Loucy (cell line): ENCODE measurements at regions not wholly inside any gene's neighbourhood (a gene's known extent, or its start where the extent isn't known, plus 50 kb on each side); places are given as distances from the start of the nearest gene placed in this dataset.

Source experiments
- H2AFZ ChIP-seq: fragments of 200-600 bp; sonication (generic); 2 replicates; pipeline ENCODE4 v1.6.0; 2016; ENCODE audit warnings: antibody characterized with exemption, mild to moderate bottlenecking, low read length, moderate library complexity
- H3F3A ChIP-seq: fragments of 200-600 bp; 2 replicates; pipeline ENCODE4 v1.6.0; 2016; ENCODE audit warnings: antibody characterized with exemption, low read depth, mild to moderate bottlenecking
- H3K27me3 ChIP-seq: fragments of 200-600 bp; sonication (generic); 2 replicates; pipeline ENCODE4 v1.6.1; 2014; ENCODE audit warnings: low read length, mild to moderate bottlenecking; ENCODE audit not compliant: insufficient read depth, poor library complexity, severe bottlenecking
- H3K36me3 ChIP-seq: fragments of 200-600 bp; sonication (generic); 2 replicates; pipeline ENCODE4 v1.6.1; 2016; ENCODE audit warnings: low read length; ENCODE audit not compliant: insufficient read depth
- H3K4me1 ChIP-seq: fragments of 200-600 bp; sonication (generic); 2 replicates; pipeline ENCODE4 v1.5.1; 2014; ENCODE audit warnings: low read length, mild to moderate bottlenecking; ENCODE audit not compliant: insufficient read depth, poor library complexity, severe bottlenecking
- H3K4me2 ChIP-seq: fragments of 200-600 bp; sonication (generic); 2 replicates; pipeline ENCODE4 v1.6.0; 2014; ENCODE audit warnings: antibody characterized with exemption, low read length, low read depth, mild to moderate bottlenecking; ENCODE audit not compliant: poor library complexity, severe bottlenecking
- H3K4me3 ChIP-seq: fragments of 200-600 bp; sonication (generic); 2 replicates; pipeline ENCODE4 v1.5.1; 2014; ENCODE audit warnings: low read length, mild to moderate bottlenecking, mixed read lengths; ENCODE audit not compliant: poor library complexity, severe bottlenecking
- H3K79me2 ChIP-seq: fragments of 200-600 bp; sonication (generic); 2 replicates; pipeline ENCODE4 v1.6.1; 2014; ENCODE audit warnings: low read length; ENCODE audit not compliant: insufficient read depth
- H3K9ac ChIP-seq: fragments of 200-600 bp; sonication (generic); 2 replicates; pipeline ENCODE4 v1.6.0; 2014; ENCODE audit warnings: mild to moderate bottlenecking, low read depth, low read length, moderate library complexity; ENCODE audit not compliant: poor library complexity, severe bottlenecking
- H3K9me2 ChIP-seq: fragments of 200-600 bp; sonication (generic); replicated peaks from 2 replicates; pipeline ENCODE4 v1.6.1; 2016; ENCODE audit warnings: low read depth, low read length, mixed read lengths
- H3K9me3 ChIP-seq: fragments of 200-600 bp; sonication (generic); 2 replicates; pipeline ENCODE4 v1.6.1; 2014; ENCODE audit warnings: mild to moderate bottlenecking, antibody characterized with exemption, low read length, low read depth; ENCODE audit not compliant: insufficient read depth
- H4K20me1 ChIP-seq: fragments of 200-600 bp; sonication (generic); 2 replicates; pipeline ENCODE4 v1.6.0; 2014; ENCODE audit warnings: antibody characterized with exemption, low read length, mild to moderate bottlenecking; ENCODE audit not compliant: insufficient read depth, poor library complexity, severe bottlenecking
- CTCF ChIP-seq: fragments of 200-600 bp; sonication (generic); conservative IDR thresholded peaks from 2 replicates; pipeline ENCODE4 v1.5.1; 2014; ENCODE audit warnings: mild to moderate bottlenecking, antibody characterized with exemption, low read length
- EZH2phosphoT487 ChIP-seq: fragments of 200-600 bp; IDR thresholded peaks from 2 replicates; pipeline ENCODE4 v1.6.1; 2018; ENCODE audit warnings: antibody characterized with exemption, mild to moderate bottlenecking, moderate library complexity, borderline replicate concordance

DNA sequence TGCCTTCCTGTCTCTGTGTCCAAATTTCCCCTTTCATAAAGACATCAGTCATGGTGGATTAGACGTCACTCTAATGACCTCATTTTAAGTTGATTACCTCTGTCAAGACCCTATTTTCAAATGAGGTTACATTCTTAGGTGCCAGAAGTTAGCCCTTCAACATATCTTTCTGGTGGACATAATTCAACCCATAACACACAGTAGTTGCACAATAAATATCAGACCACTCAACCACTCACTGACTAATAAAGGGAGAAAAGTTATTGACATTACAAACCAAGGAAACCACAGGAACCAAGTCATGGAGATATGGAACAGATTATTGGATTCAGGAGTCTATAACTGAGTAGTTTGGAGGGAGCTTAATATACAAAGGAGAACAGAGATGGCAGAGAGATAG lies 377.4 kb upstream of the ACVR2A start:
- no peak for TF ChIP-seq CTCF
- no peak for TF ChIP-seq EZH2phosphoT487
- H3K27me3 ChIP-seq = no peaks in the 10 kb centered on the region
- no peaks in the 10 kb centered on the region for H4K20me1 ChIP-seq
- H3K9ac ChIP-seq = no peak overlapping the region
- H3K4me3 ChIP-seq = no peak overlapping the region
- no peaks in the 10 kb centered on the region for H3K9me2 ChIP-seq
- H3K36me3 ChIP-seq = no peaks in the 10 kb centered on the region
- H3F3A ChIP-seq = no peaks in the 10 kb centered on the region
- H3K79me2 ChIP-seq = no peaks in the 10 kb centered on the region
- no peak overlapping the region for H3K4me2 ChIP-seq
- H2AFZ ChIP-seq = no peak overlapping the region
- H3K4me1 ChIP-seq = no peaks in the 10 kb centered on the region
- H3K9me3 ChIP-seq = no peaks in the 10 kb centered on the region

- Histone ChIP-seq H3K36me3 (no peaks in the 10 kb centered on the region), H3K27me3 (no peaks in the 10 kb centered on the region), H3K79me2 (no peaks in the 10 kb centered on the region), H3F3A (no peaks in the 10 kb centered on the region), H2AFZ (no peak overlapping the region), H3K4me3 (no peak overlapping the region), H3K4me1 (no peaks in the 10 kb centered on the region), H3K9me3 (no peaks in the 10 kb centered on the region), H3K9me2 (no peaks in the 10 kb centered on the region), H4K20me1 (no peaks in the 10 kb centered on the region), H3K9ac (no peak overlapping the region), H3K4me2 (no peak overlapping the region)
- TF ChIP-seq CTCF (no peak), EZH2phosphoT487 (no peak)
Observed at GRCh38 chr2:147464737-147465357, 380.0 kb upstream of the ACVR2A start.

GRCh38 chr2:147463881-147464520 lies 380.8 kb upstream of the ACVR2A start:
- Histone ChIP-seq H4K20me1 (no peaks in the 10 kb centered on the region), H3K9ac (no peak overlapping the region), H3K79me2 (no peaks in the 10 kb centered on the region), H3K27me3 (no peaks in the 10 kb centered on the region), H3K4me1 (no peaks in the 10 kb centered on the region), H3K4me2 (no peak overlapping the region), H3K9me3 (no peaks in the 10 kb centered on the region), H3K4me3 (no peak overlapping the region), H2AFZ (no peak overlapping the region), H3F3A (no peaks in the 10 kb centered on the region), H3K9me2 (no peaks in the 10 kb centered on the region), H3K36me3 (no peaks in the 10 kb centered on the region)
- TF ChIP-seq CTCF = no peak
- TF ChIP-seq EZH2phosphoT487 = no peak
